ENCODE measurements at regions not wholly inside any gene's neighbourhood (a gene's known extent, or its start where the extent isn't known, plus 50 kb on each side); places are given as distances from the start of the nearest gene placed in this dataset.
"Not testable (repeated sequence)": the region's sequence is repeated elsewhere in the genome, so short reads cannot be mapped to it uniquely, and the experiment has no call there.

DNA sequence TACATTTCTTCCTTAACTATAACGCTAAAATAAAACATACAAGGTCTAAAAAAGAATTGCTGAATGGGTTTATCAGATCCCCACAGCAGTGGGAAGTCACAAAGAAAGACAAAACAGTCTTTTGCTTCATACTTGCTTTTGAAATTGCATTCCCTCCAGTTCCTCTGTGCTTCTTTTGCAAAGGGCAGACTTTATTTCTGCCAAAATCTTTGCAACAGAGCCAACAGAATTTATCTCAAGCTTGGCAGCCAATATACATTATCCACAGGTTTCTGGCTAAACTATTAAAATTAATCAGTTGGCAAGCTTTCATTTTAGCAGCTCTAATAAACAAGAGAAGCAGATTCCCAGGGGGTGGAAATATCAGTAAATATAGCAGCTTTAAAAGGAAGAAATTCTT, 378.9 kb upstream of the CA10 start:
- DNase-seq (ENCODE audit: low read depth), result no peak

DNA sequence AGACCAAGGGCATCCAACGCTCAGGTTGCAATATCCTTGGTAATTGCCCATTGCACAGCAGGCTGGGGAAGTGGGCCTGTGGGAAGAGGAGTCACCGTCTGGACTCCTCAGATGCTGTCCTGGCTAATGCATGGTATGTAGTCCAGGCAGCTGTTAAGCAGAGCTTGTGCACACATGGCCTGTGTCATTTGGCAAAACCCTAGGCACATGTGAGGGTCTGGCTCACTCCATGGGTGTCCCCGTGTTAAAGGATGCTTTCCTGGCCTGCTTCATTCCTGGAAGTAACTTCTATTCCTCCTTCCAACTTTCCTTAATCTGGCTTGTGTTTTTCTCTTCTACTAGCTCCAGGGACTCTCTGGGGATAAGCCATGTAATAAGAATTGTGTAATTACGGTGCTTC, 378.0 kb upstream of the CA10 start:
- DNase-seq (ENCODE audit: low read depth), result no peak

DNA sequence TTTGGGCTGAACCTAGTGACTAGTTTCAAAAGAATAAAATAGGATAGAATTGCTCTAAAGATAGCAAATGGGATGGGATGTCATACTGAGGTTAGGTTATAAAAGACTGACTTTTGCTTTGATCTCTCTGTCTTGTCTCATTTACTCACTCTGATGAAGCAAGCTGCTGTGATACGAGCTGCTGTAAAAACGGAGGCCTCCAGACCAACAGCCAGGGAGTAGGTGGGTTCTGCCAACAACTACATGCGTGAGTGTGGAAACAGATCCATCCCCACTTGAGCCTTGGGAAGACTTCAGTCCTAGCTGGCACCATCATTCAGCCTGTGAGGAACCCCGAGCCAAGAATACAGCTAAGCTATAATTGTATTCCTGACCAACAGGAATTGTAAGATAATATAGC, 373.9 kb upstream of the CA10 start:
- no peak for DNase-seq (ENCODE audit: low read depth)

DNA sequence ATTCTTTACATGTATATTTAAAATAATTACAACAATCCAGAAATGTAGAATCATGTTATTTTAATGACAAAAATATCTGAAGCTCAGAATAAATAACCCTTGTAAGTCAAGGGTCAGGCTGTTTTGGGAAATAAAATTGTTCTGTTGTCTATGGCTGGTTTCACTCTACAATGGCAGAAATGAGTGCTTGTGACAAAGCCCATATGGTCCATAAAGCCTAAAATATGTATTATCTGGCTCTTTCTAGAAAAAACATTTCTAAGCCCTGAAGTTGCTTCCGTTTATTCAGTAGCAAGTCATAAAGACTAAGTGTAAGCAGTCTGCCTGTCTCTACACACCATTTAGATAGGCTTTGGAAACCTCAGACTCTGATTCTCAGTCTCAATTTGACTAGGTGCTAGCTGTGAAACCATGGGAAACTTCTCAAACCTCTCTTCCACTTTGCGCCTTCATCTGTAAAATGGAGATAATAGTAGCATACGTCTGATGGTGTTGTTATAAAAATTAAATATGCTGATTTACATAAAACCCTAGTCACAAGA, 365.7 kb upstream of the CA10 start:
- no peak for DNase-seq (ENCODE audit: low read depth)

DNA sequence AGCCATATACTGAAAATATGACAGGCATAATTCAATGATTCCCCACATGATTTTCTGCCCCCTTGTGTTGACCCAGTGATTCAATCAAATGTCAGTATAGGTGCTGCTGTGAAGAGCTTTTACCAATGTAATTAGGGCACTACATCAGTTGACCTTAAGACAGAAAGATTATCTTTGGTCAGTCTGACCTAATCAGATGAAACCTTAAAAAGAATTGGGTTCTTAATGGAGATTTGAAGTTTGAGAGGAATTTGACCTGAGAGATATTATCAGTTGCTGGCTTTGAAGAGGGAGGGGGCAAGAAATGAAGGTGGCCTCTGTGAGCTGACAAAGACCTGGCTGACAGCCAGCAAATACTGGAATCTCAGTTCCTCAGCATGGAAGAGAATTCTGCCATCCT, 358.7 kb upstream of the CA10 start:
- no peak for DNase-seq (ENCODE audit: low read depth)

DNA sequence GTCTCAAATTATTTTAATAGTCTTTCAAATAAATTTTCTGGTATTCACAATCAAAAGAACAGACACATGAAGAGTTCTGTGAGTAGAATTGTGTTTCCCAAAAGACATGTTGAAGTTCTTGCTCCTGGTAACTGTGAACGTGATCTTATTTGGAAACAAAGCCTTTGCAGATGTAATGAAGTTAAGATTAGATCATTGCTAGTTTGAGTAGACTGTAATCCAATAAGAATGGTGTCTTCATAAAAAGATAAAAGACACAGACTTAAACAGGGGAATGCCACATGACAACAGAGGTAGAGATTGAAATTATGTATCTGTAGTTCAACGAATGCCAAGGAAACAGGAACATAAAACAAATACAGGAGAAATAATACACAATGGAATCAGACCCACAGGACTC, 357.4 kb upstream of the CA10 start:
- DNase-seq (ENCODE audit: low read depth), result no peak

DNA sequence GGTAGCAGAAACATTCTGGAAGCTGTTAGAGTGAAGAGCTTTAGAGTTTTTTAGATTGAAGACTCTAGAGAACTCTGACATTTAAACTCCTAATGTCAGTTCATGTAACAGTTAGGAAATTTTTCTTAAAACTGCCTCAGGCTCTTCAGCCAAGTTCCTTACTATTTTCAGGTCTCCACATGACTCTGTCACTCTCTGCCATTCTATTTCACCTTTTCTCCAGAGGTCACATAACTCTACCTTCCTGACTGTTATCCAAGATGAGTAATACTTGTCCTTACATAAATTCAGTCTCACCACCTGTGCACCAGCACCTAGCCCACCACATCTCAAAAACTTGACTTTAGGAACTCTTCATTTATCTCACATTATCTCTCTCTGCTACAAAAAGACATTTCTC, 347.1 kb upstream of the CA10 start:
- DNase-seq (ENCODE audit: low read depth), result no peak

DNA sequence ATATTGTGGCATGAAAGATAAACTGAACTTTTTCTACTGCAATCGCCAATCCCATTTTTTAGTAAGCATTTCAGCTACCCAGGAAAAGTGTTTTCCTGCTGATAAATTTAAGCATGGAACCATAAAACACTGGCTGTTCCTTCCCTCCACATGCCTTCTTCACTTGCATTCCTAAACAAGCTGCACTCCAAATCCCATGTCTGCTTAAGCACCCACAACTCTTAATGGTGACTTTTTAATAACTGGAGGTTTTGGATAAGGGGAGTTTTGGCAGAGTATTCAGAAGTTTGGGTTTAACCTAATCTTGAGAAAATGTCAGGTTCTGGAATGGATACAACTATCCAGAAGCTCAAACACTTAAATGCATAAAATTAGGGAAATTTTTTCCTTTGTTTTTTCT, 345.6 kb upstream of the CA10 start:
- DNase-seq (ENCODE audit: low read depth), result no peak

DNA sequence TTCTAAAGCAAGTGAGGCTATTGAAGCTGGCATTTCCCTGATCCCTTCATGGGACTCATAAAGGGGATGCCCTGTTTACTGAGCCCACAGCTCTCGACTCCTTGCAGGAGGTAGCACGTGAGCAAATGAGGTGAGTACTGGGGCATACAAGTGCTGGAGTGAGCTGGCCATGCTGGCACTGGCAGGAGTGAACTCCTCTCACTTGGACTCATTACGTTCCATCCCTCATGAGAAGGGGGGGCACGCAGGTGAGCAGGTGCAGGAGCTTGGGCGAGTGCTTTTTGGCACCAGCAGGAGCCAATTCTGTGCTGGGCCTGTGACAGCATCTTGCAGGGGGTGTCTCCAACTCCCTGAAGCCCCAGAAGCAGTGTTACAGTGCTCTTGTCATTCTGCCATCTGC, 337.1 kb upstream of the CA10 start:
- DNase-seq (ENCODE audit: low read depth), result no peak

DNA sequence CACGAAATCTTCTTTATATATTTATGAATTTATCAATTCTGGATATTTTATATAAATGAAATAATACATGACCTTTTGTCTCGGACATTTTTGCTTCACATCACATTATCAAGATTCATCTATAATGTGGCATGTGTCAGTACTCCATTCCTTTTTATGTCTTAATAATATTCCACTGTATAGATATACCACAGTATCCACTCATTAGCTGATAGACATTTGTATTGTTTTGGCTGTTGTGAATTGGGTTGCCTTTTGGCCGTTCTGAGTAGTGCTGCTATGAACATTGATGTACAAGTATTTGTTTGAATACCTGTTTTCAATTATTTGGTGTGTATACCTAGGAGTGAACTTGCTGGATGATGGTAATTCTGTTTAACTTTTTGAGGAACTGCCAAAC, 323.8 kb upstream of the CA10 start:
- no peak for DNase-seq (ENCODE audit: low read depth)

DNA sequence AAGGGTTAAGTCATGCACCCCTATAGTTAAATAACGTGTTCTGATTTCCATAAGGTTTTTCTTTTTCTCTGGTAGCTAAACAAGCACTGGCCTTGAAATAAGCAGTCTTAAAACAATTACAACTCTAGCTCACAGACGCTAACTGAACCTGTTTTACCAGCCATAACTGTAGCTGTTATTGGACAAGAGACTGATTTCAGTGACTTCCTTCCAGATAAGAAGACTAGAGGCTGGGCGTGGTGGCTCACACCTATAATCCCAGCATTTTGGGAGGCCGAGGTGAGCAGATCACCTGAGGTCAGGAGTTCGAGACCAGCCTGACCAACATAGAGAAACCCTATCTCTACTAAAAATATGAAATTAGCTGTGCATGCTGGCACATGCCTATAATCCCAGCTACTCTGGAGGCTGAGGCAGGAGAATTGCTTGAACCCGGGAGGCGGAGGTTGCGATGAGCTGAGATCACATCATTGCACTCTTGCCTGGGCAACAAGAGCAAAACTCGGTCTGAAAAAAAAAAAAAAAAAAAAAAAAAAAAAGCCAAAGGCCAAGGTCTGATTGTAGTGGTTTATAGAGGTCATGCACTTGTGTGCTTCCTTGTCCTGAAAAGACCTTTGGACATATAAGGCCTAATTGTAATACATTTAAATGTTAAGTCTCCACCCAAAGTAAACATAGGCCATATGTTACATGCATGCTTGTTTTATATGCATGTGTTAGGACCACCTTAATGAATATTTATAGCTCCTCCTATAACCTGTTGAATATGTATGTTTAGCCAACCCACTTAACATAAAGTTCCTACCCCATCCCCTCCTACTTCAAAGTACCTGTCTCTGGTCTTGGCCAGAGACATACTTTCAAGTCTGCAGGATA, 319.5 kb upstream of the CA10 start:
- no peak for DNase-seq (ENCODE audit: low read depth)

DNA sequence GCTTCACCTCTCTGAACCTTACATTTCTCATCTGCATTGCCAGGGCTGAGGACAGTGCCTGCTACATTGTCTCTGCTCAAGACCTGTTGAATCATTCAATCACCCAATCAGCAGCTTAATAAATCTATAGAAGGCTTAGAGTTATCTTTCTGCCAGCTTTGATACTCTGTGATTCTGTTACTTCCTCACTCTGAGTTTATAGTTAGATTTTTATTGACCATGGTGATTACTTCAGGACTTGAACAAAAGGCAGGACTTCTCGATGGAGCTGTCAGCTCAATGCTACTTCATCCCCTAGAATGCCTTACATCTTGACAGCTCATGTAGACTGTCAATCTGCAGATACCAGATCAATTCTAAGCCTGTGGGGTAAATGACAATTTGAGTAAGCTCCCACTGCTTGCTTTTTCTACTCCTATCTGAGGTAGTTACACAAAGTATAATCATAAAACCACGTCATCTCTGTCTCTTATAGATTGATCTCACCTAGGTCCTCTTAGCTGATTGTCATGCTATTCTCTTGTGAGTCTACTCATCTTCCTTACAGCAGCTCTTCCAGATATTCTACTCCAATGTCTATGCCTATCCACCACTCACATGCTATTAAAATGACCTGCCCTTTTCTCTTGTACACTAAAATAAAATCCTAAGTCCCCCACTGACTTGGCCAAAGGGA, 318.3 kb upstream of the CA10 start:
- DNase-seq (ENCODE audit: low read depth), result no peak

DNA sequence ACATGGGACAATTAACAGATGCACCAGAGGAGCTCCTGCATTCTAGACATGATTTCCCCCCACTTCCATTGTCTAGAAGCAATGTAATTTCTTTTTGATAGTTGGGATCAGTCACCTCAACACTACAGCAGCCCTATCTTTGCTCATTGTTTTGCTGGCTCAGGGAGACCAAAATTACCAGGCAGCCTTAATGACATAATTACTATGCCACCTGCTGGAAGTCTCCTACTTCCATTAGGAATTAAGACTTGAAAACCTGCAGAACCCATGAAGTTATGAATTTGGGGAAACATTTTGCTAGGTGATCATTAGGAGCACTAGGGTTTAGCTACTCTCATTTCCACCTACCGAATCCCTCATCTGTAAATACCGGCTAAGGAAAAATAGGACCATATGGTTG, 312.0 kb upstream of the CA10 start:
- DNase-seq (ENCODE audit: low read depth), result no peak

DNA sequence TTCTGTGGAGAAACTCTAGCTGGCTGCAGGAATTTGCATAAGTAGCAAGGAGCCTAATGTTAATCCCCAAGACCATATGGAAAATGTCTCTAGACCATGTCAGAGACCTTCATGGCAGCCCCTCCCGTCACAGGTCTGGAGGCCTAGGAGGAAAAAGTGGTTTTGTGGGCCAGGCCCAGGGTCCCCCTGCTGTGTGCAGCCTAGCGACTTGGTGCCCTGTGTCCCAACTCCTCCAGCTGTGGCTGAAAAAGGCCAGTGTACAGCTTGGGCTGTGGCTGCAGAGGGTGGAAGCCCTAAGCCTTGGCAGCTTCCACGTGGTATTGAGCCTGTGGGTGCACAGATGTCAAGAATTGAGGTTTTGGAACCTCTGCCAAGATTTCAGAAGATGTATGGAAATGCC, 306.9 kb upstream of the CA10 start:
- DNase-seq (ENCODE audit: low read depth), result no peak

DNA sequence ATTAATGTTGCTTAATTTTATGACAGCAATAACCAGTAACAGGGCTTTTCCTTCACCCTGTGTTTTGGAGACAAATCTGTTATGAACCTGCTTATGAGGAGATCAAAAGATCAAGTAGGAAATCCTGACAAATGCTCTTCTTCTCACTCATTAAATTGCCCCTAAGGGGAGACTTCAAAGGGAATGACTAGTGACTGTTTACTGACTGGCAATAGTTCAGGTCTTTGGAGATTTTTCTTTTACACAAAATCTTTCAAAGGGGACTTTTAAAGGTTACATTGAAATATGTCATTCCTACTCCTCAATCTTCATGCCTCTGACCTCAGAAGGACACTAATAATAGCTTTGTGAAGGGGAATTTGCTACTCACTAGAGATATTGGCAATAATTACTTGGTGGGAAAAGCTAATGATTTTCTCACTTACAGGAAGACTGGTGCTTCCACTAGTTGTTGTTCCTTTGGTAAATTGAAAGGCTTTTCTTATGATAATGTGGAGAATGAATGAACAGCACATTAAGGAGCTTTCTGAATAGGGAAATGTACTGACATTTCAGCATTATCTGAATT, 292.9 kb upstream of the CA10 start:
- DNase-seq (ENCODE audit: low read depth), result no peak

DNA sequence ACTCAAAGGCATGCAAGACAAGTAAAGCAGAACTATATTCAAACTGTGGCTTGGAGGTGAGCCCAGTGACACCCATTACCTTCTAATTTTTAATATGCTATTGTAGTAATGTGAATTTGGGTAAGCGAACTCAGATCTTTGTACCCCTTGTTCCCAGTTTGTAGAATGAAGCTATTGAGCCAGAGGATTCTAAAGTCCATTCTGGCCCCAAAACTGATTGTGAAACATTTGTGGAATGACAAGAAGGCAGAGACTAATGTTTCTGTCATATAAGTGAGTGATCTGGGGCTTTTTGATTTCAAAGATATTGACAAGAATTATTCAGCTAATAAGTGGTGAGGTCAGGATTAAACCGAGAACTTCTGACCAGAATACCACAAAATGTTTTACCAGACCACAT, 283.8 kb upstream of the CA10 start:
- no peak for DNase-seq (ENCODE audit: low read depth)

DNA sequence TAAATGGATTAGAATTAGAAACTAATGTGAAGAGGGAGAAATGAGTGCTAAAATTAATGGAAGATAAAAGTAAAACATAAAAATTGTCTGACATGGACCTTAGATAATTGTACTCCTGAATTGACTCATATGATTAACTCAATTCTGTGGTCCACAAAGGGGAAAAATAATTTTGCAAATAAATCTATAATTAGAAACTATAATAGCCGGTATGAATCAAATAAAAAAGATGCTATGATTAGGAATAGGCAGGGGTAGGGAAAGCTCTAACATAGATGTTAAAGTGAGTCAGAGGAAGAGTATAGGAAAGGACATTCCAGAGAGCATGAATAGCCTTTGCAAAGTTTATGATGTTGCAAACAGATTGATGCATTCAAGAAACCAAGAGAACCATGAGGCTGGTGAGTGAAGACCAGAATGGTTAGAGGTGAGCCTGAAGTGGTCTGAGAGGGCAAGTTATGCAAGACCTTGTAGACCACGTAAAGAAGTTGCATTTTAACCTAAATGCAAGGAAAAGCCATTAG, 262.1 kb upstream of the CA10 start:
- no peak for DNase-seq (ENCODE audit: low read depth)

DNA sequence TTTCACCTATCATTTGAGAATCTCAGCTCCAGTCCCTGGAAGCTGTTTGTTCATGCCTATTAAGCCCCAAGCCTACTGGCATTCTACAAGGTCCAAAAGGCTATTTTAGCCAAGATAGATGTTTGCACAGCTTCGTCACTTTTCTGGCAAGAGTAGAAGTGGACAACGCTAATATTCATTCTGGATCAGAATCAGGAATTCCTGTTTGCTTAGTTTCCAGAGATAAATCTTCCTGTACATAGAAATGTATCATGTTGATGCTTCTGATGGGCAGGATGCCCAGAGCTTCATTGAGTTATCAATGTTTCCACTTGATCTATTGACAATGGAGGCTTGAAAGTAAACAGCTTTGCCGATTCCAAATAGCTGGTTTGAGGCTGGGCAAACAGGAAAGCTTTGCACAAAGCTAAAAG, 260.7 kb upstream of the CA10 start:
- DNase-seq (ENCODE audit: low read depth), result no peak

DNA sequence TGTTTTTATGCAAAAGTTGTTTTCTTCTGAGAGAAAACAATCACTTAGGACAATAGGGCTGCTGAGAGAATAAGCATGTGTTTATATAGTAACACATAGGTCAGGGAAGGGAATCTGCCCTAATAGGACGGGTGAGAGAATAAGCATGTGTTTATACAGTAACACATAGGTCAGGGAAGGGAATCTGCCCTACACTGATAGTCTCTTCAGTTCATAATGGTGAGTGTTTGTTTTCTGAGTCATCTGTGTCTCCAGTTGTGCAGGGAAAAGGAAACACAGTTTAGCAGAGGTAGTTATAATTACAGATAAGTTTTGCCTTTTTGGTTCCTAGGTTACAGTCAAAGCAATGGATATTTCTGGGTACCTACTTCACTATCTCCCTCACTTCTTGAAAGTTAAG, 252.3 kb upstream of the CA10 start:
- no peak for DNase-seq (ENCODE audit: low read depth)

DNA sequence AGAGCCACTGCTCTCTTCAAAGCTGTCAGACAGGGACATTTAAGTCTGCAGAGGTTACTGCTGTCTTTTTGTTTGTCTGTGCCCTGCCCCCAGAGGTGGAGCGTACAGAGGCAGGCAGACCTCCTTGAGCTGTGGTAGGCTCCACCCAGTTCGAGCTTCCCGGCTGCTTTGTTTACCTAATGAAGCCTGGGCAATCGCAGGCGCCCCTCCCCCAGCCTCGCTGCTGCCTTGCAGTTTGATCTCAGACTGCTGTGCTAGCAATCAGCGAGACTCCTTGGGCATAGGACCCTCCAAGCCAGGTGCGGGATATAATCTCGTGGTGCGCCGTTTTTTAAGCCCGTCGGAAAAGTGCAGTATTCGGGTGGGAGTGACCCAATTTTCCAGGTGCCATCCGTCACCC, 250.7 kb upstream of the CA10 start:
- not testable (repeated sequence) for DNase-seq (ENCODE audit: low read depth)

DNA sequence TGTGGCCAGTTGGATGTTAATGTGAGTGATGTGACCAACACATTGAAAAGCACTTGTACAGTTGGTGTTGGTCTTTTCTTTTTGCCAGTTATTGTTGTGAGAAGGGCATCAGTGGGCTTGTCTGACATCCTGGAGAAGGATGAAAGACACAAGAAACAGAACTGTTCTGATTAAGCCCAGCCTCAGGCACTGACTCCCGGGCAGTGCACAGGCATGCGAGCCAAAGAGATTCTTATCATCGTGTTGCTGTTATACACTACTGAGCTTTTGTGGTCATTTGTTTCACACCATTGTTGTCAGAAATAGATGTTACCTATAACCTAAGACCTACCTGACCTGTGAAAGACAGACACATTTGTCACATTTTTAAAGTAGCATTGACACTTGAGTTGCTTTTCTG, 236.8 kb upstream of the CA10 start:
- DNase-seq (ENCODE audit: low read depth), result no peak

DNA sequence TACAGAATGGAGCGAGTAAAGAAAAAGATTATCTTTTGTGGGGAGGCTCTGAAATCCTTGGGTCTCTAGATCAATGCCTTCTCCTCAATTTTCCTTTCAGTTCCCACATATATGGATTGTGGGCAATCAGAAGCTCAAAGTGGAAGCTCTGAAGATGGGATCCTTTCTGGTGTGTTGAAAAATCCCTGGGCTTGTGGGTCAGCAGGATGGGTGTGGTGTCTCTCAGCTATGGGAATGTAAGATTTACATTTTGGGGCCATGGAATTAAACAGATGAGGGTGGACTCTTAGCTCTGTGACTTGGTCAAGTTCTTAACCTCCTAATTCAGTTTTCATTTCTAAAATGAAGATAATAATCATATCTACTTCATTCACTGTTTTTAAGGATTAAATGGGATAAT, 231.9 kb upstream of the CA10 start:
- no peak for DNase-seq (ENCODE audit: low read depth)

DNA sequence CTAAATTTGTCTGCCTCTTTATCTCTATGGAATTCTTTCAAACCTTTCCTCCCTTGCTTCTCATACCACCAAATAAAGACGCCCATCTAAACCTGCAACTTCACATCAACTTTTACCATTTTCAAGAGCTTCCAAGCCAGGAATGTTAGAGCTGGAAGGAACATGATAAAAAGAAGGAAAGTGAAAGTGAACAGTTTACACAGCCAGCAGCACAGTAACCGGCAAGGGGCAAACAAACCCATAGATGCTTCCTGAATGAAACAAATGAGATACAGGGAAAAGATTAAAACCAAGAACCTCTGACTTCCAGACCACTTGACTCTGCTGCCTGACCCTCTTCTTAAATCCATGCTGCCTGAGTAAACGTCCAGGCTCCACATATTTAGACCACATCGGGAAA, 231.1 kb upstream of the CA10 start:
- no peak for DNase-seq (ENCODE audit: low read depth)

Measured in fibroblast of gingiva (primary cell).